Kidney glomerular epithelial cell (primary cell): ENCODE measurements at regions not wholly inside any gene's neighbourhood (a gene's known extent, or its start where the extent isn't known, plus 50 kb on each side); places are given as distances from the start of the nearest gene placed in this dataset.
"Not testable (repeated sequence)": the region's sequence is repeated elsewhere in the genome, so short reads cannot be mapped to it uniquely, and the experiment has no call there.

Experiments
- DNase-seq: peaks from one replicate; lab custom pipeline; 2025; lab: John Stamatoyannopoulos, UW

DNA sequence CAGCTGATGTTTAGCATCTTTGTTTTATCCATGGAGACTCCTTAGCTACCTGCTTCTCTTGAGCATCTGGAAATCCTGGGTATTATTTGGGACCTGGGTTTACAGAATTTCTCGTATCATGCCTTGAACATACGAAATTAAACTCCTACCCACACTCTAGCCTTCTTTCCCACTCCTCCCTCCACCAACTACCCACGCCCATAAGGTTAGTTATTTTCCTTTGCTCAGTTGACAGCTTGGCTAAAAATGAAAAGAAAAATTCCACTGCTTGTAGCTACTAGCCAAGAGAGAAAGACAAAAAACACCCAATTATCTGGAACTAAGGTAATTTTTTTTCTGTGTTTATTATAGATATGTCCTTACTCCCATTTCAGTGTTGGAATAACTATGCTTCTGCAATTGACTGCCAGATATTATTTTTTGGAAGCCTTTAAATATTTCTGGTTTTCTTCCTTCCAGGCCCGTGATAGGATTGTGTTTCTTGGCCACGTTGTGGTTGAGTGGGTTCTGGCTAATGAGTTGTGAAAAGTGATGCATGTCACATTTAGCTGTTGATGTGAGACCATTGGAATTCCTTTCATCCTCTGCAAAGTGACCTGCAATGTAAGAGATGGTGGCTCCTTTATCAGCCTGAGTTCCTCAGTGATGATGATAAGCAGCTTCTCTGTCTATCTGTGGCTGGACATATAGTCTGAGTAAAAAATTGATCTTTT, 308.1 kb downstream of the LRRC70 start:
- peak; percentile 84 for DNase-seq

DNA sequence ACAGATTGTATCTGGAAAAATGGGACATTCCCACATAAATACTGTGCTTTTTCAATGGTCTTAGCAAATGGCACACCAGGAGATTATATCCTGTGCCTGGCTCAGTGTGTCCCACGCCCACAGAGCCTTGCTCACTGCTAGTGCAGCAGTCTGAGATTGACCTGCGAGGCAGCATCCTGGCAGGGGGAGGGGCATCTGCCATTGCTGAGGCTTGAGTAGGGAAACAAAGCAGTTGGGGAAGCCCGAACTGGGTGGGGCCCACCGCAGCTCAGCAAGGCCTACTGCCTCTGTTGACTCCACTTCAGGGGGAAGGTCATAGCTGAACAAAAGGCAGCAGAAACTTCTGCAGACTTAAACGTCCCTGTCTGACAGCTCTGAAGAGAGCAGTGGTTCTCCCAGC, 258.7 kb downstream of the LRRC70 start:
- DNase-seq: not testable (repeated sequence)

DNA sequence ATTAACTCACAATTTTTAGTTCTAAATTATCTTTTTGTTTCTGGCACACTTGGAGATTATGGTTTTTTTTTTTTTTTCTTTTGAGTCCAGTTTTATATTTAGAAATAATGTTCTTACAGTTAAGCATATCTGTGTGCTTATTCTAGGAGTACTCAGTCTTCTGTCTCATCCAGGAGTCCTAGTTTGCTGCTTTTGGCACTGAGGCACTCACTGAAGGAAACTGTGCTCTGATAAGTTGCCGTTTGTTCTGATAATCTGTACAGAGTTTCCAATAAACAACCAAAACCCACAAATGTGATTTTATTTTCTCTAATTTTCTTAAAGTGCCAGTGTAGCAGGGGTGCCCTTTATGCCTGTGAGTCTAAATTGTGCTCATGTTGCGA, 251.0 kb downstream of the LRRC70 start:
- DNase-seq: no peak

DNA sequence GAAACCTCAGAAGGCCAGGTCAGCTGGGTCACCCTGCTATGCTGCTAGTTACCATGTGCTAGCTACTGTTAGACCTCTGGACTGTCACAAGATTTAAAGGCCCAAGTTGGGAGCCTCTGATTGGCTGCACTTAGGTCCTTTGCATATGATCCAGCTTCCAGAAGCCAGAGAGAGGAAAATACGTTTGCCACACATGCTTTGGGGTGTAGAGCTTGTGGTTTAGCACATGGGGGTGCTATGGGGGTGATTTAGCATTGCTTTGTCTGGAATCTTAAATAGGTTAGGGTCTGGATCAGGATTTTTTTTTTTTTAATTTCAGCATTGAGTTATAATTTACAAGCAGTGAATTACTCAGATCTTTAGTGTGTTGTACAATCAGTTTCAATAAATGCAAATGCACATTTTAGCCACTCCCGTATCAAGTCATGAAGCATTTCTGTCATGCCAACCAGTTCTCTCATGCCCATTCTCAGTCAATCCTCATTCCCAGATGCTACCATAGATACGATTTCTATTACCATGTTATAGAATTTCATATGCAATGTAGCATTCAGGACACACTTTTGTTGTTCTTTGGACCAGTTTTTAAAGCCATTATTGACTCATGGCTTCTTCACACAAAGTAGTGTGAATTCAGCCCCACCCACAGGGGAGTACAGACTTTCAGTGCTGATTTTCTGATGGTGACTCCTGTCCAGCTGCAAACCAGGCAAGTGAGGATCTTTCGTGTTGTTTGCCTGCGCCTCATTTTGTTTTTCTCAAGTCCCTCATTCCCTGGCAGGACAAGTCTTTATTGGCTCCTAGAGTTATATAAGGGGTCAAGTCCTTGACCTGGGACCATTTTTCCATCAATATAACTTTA, 250.4 kb downstream of the LRRC70 start:
- no peak for DNase-seq

DNA sequence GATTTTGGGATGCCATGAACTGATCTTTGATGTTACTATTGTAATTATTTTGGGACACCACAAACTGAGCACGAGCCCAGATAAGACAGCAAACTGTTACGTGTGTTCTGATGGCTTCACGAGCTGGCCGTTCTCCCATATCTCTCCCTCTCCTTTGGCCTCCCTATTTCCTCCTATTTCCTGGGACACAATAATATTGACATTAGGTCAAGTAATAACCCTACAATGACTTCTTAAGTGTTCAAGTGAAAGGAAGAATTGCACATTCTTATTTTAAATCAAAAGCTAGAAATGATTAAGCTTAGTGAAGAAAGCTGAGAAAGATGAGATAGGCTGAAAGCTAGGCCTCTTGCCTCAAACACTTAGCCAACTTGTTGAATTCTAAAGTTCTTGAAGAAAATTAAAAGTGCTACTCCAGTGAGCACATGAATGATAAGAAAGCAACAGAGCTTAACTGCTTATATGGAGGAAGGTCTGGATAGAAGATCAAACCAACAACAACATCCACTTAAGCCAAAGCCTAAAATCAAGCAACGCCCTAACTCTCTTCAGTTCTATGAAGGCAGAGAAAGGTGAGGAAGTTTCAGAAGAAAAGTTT, 247.1 kb downstream of the LRRC70 start:
- no peak for DNase-seq

DNA sequence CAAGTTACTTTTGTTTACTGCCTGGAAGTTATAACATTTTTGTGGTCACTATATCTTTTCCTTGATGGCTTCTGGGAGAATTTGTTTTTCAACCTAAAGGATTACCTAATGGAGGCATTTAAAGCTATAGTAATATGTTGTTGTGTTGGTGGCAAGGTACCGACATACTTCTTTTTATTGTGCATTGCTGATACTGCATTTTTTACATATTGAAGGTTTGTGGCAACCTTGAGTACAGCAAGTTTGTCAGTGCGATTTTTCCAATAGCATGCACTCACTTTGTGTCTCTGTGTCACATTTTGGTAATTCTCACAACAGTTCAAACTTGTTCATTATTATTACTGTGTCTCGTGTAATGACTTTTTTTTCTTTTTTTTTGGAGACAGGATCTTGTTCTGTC, 246.3 kb downstream of the LRRC70 start:
- no peak for DNase-seq

- DNase-seq: not testable (repeated sequence)
These were observed 238.4 kb downstream of the LRRC70 start for GRCh38 chr5:62817043-62817442.

DNA sequence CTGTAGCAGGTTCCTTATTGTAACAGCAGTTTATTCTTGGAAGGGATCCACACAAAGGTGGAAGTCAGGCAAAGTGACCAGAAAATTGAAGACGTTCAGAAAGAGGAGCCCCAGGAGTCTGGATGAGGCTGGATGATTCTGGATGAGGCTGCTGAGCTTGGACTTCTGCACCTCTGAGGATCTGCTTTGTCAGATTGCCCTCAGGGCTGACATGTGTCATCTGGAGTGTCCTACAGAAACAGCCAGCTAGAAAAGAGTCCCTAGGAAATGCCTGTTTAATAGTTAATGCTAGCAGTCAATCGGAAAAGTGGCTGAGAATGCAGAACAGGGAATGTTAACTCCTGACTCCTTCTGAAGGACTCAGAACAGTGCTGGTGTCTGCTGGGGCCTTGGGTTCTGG, 236.4 kb downstream of the LRRC70 start:
- no peak for DNase-seq

GRCh38 chr5:62812621-62813255, 234.1 kb downstream of the LRRC70 start:
- no peak for DNase-seq

GRCh38 chr5:62804819-62805218, 226.2 kb downstream of the LRRC70 start:
- DNase-seq: not testable (repeated sequence)

DNA sequence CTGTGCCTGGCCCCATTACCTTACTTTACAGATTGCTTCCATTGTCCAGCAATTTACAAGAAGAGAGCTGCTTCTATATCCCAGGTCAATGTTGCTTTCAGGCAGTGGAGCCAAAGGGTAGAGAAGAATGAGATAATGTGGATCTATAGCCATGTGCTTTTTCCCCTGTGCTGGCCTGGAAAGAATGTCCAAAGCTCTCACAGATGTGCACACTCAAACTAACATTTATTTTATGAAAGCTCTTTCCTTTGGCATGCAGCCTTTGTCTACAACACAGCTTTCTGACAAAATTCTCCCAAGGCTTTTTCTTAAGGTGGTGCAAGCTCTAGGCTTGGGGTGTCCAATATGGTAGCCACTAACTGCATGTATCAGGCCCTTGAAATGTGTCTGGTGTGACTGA, 217.3 kb downstream of the LRRC70 start:
- no peak for DNase-seq

DNA sequence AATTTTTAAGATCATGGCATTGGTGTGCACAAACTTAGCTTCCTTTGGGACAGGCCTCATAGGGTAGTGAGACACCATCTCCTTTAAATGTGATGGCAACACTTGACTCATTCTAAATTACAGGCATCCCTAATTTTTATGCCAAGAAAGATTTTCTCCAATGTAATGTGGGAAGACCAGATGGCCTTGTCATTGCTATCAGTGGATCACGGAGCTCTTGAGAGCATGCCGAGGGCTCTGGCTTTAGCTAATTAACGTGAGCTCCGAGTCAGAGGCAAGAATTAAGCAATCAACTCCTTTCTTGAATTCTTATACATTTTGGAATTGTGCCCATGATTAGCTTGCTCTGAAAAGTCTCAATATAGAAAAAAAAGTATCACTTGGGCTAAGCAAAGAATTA, 215.8 kb downstream of the LRRC70 start:
- no peak for DNase-seq

GRCh38 chr5:62791059-62791458, 212.4 kb downstream of the LRRC70 start:
- DNase-seq: peak; percentile 30

GRCh38 chr5:62790348-62790747, 211.7 kb downstream of the LRRC70 start:
- no peak for DNase-seq

DNA sequence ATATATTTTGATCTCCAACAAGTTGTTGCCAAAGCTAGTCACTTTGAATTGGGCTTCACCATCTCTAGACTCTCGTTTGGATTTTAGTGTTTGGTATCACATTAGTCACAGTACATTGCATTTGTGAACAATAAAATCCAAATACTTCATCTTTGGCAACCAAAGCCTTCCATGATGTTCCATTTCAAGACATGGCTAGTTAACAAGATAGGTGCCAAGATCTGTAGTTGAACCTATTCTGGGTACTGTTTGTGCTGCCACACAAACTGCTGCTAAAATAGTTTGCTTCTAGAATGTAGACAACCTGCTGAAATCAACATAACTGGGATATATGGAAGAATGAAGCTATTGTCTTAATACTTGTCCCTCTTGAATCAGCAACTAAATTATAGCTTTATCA, 207.5 kb downstream of the LRRC70 start:
- DNase-seq: no peak

DNA sequence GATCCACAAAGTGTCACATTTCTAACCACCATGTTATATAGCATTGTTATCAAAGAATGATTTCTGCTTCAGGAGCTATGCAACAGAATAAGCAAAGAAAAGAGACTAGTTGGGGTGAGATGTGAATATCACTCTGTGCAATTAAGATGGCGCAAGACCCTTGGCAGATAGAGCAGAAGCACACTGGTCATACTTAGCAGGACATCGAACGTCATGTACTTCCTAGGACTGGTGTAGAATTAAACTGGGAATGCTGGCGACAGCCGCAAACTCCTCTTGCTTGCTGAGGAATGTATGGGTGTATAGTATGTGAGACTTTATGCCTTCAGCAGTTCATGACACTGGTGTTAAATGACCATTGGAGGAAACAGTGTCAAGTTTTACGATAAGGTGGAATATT, 207.0 kb downstream of the LRRC70 start:
- DNase-seq: no peak

DNA sequence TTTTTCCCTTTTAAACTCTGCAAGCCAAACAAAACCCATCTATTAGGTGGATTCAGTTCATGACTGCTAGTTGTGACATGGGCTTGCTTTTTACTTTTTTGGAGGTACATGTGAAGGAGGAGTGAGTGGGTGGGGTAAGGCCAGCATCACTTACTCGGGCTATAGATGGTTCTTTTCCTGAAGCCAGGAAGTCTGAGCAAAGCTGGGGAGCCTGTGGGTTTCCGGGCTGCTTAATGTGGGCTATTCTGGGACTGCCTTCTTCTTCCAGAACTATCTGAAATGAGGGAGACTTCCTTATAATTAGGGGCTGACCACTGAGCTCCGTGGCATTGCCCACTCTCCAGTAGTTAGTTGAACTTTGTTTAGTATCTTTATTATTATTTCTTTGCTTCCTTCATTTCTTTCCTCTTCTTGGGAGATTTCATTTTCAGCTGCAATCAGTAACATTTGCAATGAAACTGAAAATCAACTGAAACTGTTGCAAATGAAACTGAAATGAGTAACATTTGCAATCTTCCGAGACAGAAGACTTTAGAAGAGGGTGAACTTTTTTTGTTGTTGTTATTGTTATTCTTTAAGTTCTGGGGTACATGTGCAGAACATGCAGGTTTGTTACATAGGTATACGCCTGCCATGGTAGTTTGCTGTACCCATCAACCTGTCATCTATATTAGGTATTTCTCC, 204.9 kb downstream of the LRRC70 start:
- no peak for DNase-seq

- no peak for DNase-seq
These were observed 202.3 kb downstream of the LRRC70 start for GRCh38 chr5:62780888-62781287.

- no peak for DNase-seq
These were observed 201.6 kb downstream of the LRRC70 start for GRCh38 chr5:62780230-62780629.

GRCh38 chr5:62779010-62779422, 200.4 kb downstream of the LRRC70 start:
- peak; percentile 41 for DNase-seq

DNA sequence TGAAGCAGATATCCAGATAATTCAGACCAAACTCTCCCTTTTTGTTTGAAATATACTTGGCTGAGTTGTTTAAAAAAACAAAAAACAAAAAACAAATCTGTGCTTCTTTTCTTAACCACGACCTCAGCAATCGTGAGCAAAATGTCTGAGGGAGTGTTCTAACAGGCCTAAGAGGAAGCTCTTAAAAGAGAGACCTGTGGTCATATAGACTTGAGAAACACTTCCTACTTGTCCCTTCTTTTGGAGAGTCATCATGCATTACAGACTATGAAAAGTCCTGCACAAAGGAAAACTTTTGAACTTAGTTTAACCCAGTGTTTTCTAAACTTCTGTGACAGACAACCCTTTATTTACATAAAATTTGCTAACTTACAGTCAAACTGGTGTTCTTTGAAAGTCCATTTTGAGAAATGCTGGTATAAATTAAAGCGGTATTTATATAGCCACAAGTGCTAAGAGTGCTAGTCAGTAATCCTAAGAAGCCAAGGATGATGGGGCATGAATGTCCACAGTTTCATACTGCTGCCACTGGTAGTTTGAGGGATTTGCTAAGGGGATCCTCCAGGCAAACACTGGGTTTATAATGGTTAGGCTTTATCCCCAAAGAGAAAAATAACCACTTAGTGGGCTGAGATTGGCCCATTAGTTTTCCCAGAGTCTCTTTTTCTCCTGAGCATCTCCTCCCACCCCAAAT, 199.8 kb downstream of the LRRC70 start:
- no peak for DNase-seq
